Endothelial cell of umbilical vein (primary cell): ENCODE measurements at regions not wholly inside any gene's neighbourhood (a gene's known extent, or its start where the extent isn't known, plus 50 kb on each side); places are given as distances from the start of the nearest gene placed in this dataset.
"Not testable (repeated sequence)": the region's sequence is repeated elsewhere in the genome, so short reads cannot be mapped to it uniquely, and the experiment has no call there.

Source experiments
- BruUV-seq: library from RNA; stranded (reverse); fragments of 400-500 nt; replicated peaks from 2 replicates; lab custom pipeline; 2021; lab: Mats Ljungman, UMichigan
- CTCF ChIA-PET: fragments of 300-600, 350-600 bp; sonication (Branson Sonifier 250); formaldehyde crosslinking; loops from one replicate; lab custom pipeline; 2021; ENCODE audit warnings: antibody characterized with exemption, inconsistent platforms; lab: Charles Lee
- POLR2A ChIA-PET: fragments of 300-600, 350-600 bp; sonication (Branson Sonifier 250); formaldehyde crosslinking; loops from one replicate; lab custom pipeline; 2021; ENCODE audit warnings: antibody characterized with exemption, inconsistent platforms; lab: Charles Lee
- DNase-seq: peaks from one replicate; pipeline ENCODE4 v3.0.0-alpha.2; 2011; ENCODE audit warnings: low read depth, low spot score
- FAIRE-seq: peaks from 2 replicates; lab custom pipeline; 2011; peaks lifted over from hg19 to GRCh38; lab: Jason Lieb, UNC
- H2AFZ ChIP-seq: 2 replicates; pipeline ENCODE4 v1.6.0; 2012; ENCODE audit warnings: low read depth, low read length, control low read depth, inconsistent platforms
- H3K27ac ChIP-seq: 2 replicates; pipeline ENCODE4 v1.5.1; 2011; ENCODE audit warnings: low read depth, mild to moderate bottlenecking, control low read depth, low read length, moderate library complexity; ENCODE audit not compliant: insufficient read depth
- H3K27me3 ChIP-seq, 2 experiments: 2 replicates each; pipeline versions ENCODE4 v1.6.0 to v1.6.1; 2011; ENCODE audit warnings: low read length in 2 of 2, mixed read lengths in 1 of 2; ENCODE audit not compliant: control insufficient read depth in 2 of 2, insufficient read depth in 2 of 2
- H3K36me3 ChIP-seq, 2 experiments: 2 replicates in 1 of 2; 3 replicates in 1 of 2; pipeline ENCODE4 v1.5.1; 2011; ENCODE audit warnings: low read length in 2 of 2, mild to moderate bottlenecking in 1 of 2, moderate library complexity in 1 of 2; ENCODE audit not compliant: control insufficient read depth in 2 of 2, insufficient read depth in 2 of 2; ENCODE audit errors: extremely low read depth in 1 of 2
- H3K4me1 ChIP-seq: 3 replicates; pipeline ENCODE4 v1.5.1; 2011; ENCODE audit warnings: mild to moderate bottlenecking, low read length; ENCODE audit not compliant: control insufficient read depth, insufficient read depth; ENCODE audit errors: extremely low read depth
- H3K4me2 ChIP-seq: 2 replicates; pipeline ENCODE4 v1.6.1; 2011; ENCODE audit warnings: low read length, control low read depth, mixed read lengths; ENCODE audit not compliant: insufficient read depth
- H3K4me3 ChIP-seq, 3 experiments: fragments of 200-600 bp in 1 of 3; sonication (generic), shearing (Covaris generic) in 1 of 3; replicated peaks in 1 of 3; 2 replicates each; pipeline ENCODE4 v1.5.1; 2011 to 2016; ENCODE audit warnings: control low read depth in 3 of 3, low read length in 3 of 3, mild to moderate bottlenecking in 2 of 3, inconsistent platforms in 1 of 3, low read depth in 1 of 3, moderate library complexity in 1 of 3; ENCODE audit not compliant: insufficient read depth in 1 of 3
- H3K79me2 ChIP-seq: 2 replicates; pipeline ENCODE4 v1.6.0; 2012; ENCODE audit warnings: low read length, inconsistent platforms; ENCODE audit not compliant: control insufficient read depth, insufficient read depth
- H3K9ac ChIP-seq: replicated peaks from 2 replicates; pipeline ENCODE3; 2011; ENCODE audit warnings: low read length, control low read depth; ENCODE audit not compliant: insufficient read depth; ENCODE audit errors: extremely low read depth
- H3K9me1 ChIP-seq: replicated peaks from 3 replicates; pipeline ENCODE4 v1.6.0; 2011; ENCODE audit warnings: mild to moderate bottlenecking, low read length; ENCODE audit not compliant: control insufficient read depth, insufficient read depth; ENCODE audit errors: extremely low read depth
- H3K9me3 ChIP-seq: replicated peaks from 2 replicates; pipeline ENCODE4 v1.5.1; 2012; ENCODE audit warnings: low read length, inconsistent platforms; ENCODE audit not compliant: control insufficient read depth, insufficient read depth
- H4K20me1 ChIP-seq: replicated peaks from 2 replicates; pipeline ENCODE3; 2011; ENCODE audit warnings: mild to moderate bottlenecking, low read length; ENCODE audit not compliant: control insufficient read depth, insufficient read depth; ENCODE audit errors: extremely low read depth
- EZH2 ChIP-seq: IDR thresholded peaks from 2 replicates; pipeline ENCODE4 v1.6.1; 2012; ENCODE audit warnings: borderline replicate concordance, low read depth, mild to moderate bottlenecking, moderate library complexity, low read length, inconsistent platforms; ENCODE audit not compliant: severe bottlenecking
- FOS ChIP-seq: IDR thresholded peaks from 2 replicates; pipeline ENCODE4 v1.6.1; 2011; ENCODE audit warnings: mild to moderate bottlenecking, low read length, moderate library complexity, borderline replicate concordance; ENCODE audit not compliant: insufficient read depth
- GATA2 ChIP-seq: IDR thresholded peaks from 2 replicates; pipeline ENCODE4 v1.7.0; 2011; ENCODE audit warnings: low read depth, mild to moderate bottlenecking, moderate library complexity, mixed read lengths, low read length; ENCODE audit not compliant: insufficient read length, insufficient read depth
- JUN ChIP-seq: IDR thresholded peaks from 2 replicates; pipeline ENCODE4 v1.6.1; 2011; ENCODE audit warnings: borderline replicate concordance, low read depth; ENCODE audit not compliant: insufficient read length, insufficient read depth
- MYC ChIP-seq: IDR thresholded peaks from one replicate; pipeline ENCODE4 v1.6.1; 2011; ENCODE audit warnings: mild to moderate bottlenecking, low read depth, low read length
- POLR2A ChIP-seq: IDR thresholded peaks from 2 replicates; pipeline ENCODE4 v1.6.1; 2012; ENCODE audit warnings: low read depth, mild to moderate bottlenecking, control low read depth, low read length
- POLR2AphosphoS5 ChIP-seq: IDR thresholded peaks from 2 replicates; pipeline ENCODE4 v1.6.1; 2012; ENCODE audit warnings: low read depth, mild to moderate bottlenecking, control low read depth, low read length, moderate library complexity; ENCODE audit not compliant: insufficient read depth
- dilution Hi-C: fragments of 300-500 bp; cut with MboI; formaldehyde crosslinking; loops from one replicate; pipeline ENCODE4 v1.15.0; 2019; ENCODE audit warnings: low sequenced_read_pairs; ENCODE audit not compliant: extremely low pct_ligation_motif_present
- intact Hi-C: fragments of 100-400 bp; cut with micrococcal nuclease; formaldehyde crosslinking; loops from one replicate; pipeline ENCODE4 v1.10.0; 2022
- TF ChIP-seq, protein P1 (sequence below): IDR thresholded peaks from 2 replicates; pipeline ENCODE4 v1.6.1; 2011; ENCODE audit not compliant: insufficient read depth, insufficient read length
- TF ChIP-seq, protein P2 (sequence below), 2 donors: IDR thresholded peaks; 1 replicate in 1 of 2; 2 replicates in 1 of 2; pipeline ENCODE4 v1.5.1; 2011; ENCODE audit warnings: low read length in 2 of 2, mild to moderate bottlenecking in 2 of 2, moderate library complexity in 2 of 2, control low read depth in 1 of 2, inconsistent platforms in 1 of 2, low read depth in 1 of 2; ENCODE audit not compliant: insufficient read depth in 1 of 2; ENCODE audit errors: extremely low read depth in 1 of 2

DNA sequence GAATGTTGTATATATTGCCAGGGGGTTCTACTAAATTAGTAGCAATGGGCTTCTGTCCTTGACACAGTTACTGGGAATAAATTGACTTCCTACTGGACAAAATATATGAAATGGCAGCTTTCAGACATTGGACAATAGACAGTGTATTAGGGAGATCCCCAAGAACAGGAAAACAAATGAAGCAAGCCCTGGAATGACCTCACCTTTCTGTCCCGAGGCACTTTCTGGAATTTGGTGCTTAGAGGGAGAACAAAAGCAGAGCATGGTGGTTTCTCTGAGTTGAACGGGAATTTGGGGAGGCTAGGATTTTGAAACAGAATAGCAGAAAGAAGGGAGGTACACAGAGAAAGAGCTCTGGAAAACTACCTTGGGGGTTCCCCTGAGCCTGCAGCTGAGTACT, 187.7 kb upstream of the MAGEB2 start:
- dilution Hi-C loops = no loop called here
- H3K9ac ChIP-seq = no peak overlapping the region
- no peaks in the 10 kb centered on the region for H3K27me3 ChIP-seq
- H3K4me3 ChIP-seq = no peak overlapping the region
- no peaks in the 10 kb centered on the region for H3K79me2 ChIP-seq
- no peaks in the 10 kb centered on the region for H3K36me3 ChIP-seq
- H4K20me1 ChIP-seq = no peaks in the 10 kb centered on the region
- POLR2A ChIA-PET = no interaction called here
- FAIRE-seq (no peak), DNase-seq (peak; percentile 2)
- TF ChIP-seq, protein P1, sequence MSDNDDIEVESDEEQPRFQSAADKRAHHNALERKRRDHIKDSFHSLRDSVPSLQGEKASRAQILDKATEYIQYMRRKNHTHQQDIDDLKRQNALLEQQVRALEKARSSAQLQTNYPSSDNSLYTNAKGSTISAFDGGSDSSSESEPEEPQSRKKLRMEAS = no peak
- TF ChIP-seq FOS (no peak), JUN (no peak), POLR2A (no peak), GATA2 (no peak), POLR2AphosphoS5 (no peak), MYC (no peak), EZH2 (no peak)
- TF ChIP-seq, protein P2, sequence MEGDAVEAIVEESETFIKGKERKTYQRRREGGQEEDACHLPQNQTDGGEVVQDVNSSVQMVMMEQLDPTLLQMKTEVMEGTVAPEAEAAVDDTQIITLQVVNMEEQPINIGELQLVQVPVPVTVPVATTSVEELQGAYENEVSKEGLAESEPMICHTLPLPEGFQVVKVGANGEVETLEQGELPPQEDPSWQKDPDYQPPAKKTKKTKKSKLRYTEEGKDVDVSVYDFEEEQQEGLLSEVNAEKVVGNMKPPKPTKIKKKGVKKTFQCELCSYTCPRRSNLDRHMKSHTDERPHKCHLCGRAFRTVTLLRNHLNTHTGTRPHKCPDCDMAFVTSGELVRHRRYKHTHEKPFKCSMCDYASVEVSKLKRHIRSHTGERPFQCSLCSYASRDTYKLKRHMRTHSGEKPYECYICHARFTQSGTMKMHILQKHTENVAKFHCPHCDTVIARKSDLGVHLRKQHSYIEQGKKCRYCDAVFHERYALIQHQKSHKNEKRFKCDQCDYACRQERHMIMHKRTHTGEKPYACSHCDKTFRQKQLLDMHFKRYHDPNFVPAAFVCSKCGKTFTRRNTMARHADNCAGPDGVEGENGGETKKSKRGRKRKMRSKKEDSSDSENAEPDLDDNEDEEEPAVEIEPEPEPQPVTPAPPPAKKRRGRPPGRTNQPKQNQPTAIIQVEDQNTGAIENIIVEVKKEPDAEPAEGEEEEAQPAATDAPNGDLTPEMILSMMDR (IDR thresholded peaks at IDR 0.05; ENCODE audit: extremely low read depth in 1 of 2, insufficient read depth in 1 of 2, low read depth in 1 of 2, low read length in 2 of 2) = no peak
- intact Hi-C loops = no loop called here
- H3K4me2 ChIP-seq = no peak overlapping the region
- no peak overlapping the region for H3K27ac ChIP-seq
- no peaks in the 10 kb centered on the region for H3K4me1 ChIP-seq
- no TSS peak for BruUV-seq
- H3K9me3 ChIP-seq = no peaks in the 10 kb centered on the region
- CTCF ChIA-PET = no interaction called here
- H2AFZ ChIP-seq = no peak overlapping the region
- H3K9me1 ChIP-seq = no peaks in the 10 kb centered on the region

DNA sequence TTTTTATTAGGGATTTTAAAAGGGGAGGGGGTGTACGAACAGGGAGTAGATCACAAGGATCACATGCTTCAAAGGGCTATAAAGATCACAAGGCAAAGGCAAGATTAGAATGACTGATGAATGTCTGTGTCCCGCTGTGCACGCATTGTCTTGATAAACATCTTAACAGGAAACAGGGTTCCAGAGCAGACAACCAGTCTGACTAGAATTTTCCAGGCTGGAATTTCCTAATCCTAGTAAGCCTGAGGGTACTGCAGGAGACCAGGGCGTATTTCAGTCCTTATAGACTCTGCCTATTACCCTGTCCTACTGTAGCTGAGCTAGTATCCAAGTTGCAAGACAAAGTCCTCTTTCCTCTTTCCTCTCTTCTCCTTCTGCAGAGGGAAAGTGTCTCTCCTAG, 179.0 kb upstream of the MAGEB2 start:
- H3K9me3 ChIP-seq, H3K36me3 ChIP-seq, POLR2A ChIA-PET, FAIRE-seq, H3K4me1 ChIP-seq, H2AFZ ChIP-seq, BruUV-seq, DNase-seq, dilution Hi-C loops, H3K4me2 ChIP-seq, H3K9ac ChIP-seq, intact Hi-C loops, H3K79me2 ChIP-seq, H3K27ac ChIP-seq, H3K4me3 ChIP-seq, H3K9me1 ChIP-seq, H3K27me3 ChIP-seq, CTCF ChIA-PET, H4K20me1 ChIP-seq: not testable (repeated sequence)
